Activated naive CD4-positive, alpha-beta T cell treated with anti-CD3 and anti-CD28 coated beads, Interleukin-2, amount 10 ng/mL, durations not matched to agents 7 days and 5 days (primary cell): ENCODE measurements at regions not wholly inside any gene's neighbourhood (a gene's known extent, or its start where the extent isn't known, plus 50 kb on each side); places are given as distances from the start of the nearest gene placed in this dataset.
"Not testable (repeated sequence)": the region's sequence is repeated elsewhere in the genome, so short reads cannot be mapped to it uniquely, and the experiment has no call there.

Source experiments
- CTCF ChIA-PET: fragments of 350-600 bp; sonication (Branson Sonifier 250); formaldehyde crosslinking; loops from one replicate; lab custom pipeline; 2021; ENCODE audit warnings: antibody characterized with exemption; lab: Charles Lee
- DNase-seq: peaks from one replicate; pipeline ENCODE4 v3.0.0-alpha.2; 2020
- H3K27ac Mint-ChIP-seq: one replicate; pipeline ENCODE4 v1.8.0; 2021; ENCODE audit warnings: mild to moderate bottlenecking, moderate library complexity, mixed read lengths
- H3K27me3 Mint-ChIP-seq: one replicate; pipeline ENCODE4 v1.8.0; 2021; ENCODE audit warnings: mild to moderate bottlenecking, mixed read lengths
- H3K36me3 Mint-ChIP-seq: one replicate; pipeline ENCODE4 v1.8.0; 2021; ENCODE audit warnings: mixed read lengths
- H3K4me1 Mint-ChIP-seq: one replicate; pipeline ENCODE4 v1.8.0; 2021; ENCODE audit warnings: mixed read lengths
- H3K4me3 Mint-ChIP-seq: one replicate; pipeline ENCODE4 v1.8.0; 2021; ENCODE audit warnings: mild to moderate bottlenecking, moderate library complexity, mixed read lengths
- H3K9me3 Mint-ChIP-seq: one replicate; pipeline ENCODE4 v1.8.0; 2021; ENCODE audit warnings: mixed read lengths

DNA sequence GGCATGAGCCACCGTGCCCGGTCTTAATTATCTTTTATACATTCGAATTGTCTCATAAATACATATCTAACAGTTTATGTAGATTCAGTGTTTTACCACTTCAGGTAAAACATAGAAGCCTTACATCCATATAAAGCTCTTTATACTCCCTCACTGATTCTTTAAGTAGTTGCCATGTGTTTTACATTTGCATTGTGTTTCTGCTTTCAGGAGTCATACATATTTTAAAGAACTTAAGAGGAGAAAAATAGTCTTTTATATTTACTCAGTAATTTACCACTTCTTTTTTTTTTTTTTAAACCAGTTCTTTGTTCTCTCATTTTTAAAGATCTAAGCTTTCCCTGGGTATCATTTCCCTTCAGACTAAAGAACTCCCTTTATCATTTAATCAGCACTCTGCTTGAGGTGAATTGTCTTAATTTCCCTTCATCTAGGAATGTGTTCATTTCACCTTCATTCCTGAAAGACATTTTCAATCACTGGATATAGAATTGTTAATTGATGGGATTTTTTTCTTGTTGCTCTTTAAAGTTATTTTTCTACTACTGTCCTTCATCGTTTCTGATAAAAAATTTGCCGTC lies 127.1 kb upstream of the XIST start:
- H3K27ac Mint-ChIP-seq = no peak overlapping the region
- no peak for DNase-seq
- peaks cover 22% of the 10 kb centered on the region for H3K4me1 Mint-ChIP-seq
- H3K4me3 Mint-ChIP-seq = no peak overlapping the region
- H3K27me3 Mint-ChIP-seq = no peaks in the 10 kb centered on the region
- H3K9me3 Mint-ChIP-seq = no peaks in the 10 kb centered on the region
- peaks cover 7% of the 10 kb centered on the region for H3K36me3 Mint-ChIP-seq
- CTCF ChIA-PET = no interaction called here

DNA sequence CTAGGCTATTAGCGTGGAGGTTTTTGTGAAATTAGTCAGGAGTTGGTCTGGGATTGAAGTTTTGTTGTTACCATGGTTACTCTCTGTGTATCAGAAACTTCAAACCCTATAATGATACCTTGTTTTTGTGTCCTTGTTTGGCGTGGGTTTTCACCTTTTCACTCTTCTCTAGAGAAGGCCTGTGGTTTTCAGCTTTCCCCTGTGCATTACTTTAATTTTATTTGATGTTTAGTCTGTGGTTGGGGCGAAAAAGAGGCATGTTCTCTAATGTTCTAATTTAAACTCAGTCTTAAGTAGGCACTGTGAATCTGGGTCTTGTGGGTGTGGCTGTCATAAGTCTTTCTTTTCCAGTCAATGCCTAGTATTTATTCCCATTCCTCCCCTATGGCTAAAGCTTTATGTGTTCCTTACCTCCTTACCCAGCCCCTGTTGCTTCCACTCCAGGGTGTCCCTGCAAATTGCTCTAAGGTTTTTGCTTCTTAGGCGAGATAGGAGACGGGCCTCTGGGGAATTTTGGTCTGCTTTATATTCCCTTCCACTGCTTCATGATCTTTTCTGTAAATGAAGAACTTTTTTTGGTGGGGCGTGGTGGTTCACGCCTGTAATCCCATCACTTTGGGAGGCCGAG lies 125.1 kb upstream of the XIST start:
- H3K4me3 Mint-ChIP-seq = no peak overlapping the region
- peak; percentile 22 for DNase-seq
- no peaks in the 10 kb centered on the region for H3K27me3 Mint-ChIP-seq
- H3K36me3 Mint-ChIP-seq = peaks cover 3% of the 10 kb centered on the region
- H3K9me3 Mint-ChIP-seq = no peaks in the 10 kb centered on the region
- H3K4me1 Mint-ChIP-seq = peaks cover 22% of the 10 kb centered on the region
- CTCF ChIA-PET = interaction anchor here (1.1 kb wide), 1 partner anchor 36 kb away, joined by 3 read pairs; no protein-coding TSS in a partner anchor
- peak overlapping the region; percentile 67 for H3K27ac Mint-ChIP-seq

DNA sequence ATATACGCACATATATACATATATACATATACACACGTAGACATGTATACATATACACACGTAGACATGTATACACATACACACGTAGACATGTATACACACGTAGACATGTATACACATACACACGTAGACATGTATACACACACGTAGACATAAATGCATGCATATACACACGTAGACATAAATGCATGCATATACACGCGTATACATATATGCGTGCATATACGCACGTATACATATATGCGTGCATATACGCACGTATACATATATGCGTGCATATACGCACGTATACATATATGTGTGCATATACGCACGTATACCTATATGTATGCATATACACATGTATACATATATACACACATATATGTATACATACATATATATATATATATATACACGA lies 114.9 kb upstream of the XIST start:
- H3K27me3 Mint-ChIP-seq, H3K27ac Mint-ChIP-seq, DNase-seq, H3K4me3 Mint-ChIP-seq, H3K4me1 Mint-ChIP-seq, CTCF ChIA-PET, H3K9me3 Mint-ChIP-seq: not testable (repeated sequence)
- peaks cover 23% of the 10 kb centered on the region for H3K36me3 Mint-ChIP-seq

DNA sequence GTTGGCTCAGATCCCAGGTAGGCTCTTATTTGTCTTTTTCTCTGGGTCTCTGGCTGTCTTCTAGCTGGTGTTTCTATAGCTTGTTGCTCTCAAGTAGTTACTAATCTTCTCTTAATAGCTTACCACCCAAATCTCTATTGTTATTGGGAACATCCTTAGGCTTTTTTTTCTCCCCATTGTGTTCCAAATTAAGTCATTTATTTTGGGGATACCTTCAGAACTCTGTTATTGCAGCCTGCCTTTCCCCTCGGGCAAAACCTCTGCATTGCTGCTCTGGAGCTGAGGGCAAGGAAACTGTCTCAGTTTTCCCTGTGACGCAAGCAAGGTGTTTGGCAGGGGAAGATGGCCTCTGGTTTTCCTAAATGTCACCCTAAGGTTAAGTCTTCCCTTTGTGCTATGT lies 113.3 kb upstream of the XIST start:
- no peaks in the 10 kb centered on the region for H3K9me3 Mint-ChIP-seq
- CTCF ChIA-PET = no interaction called here
- peaks cover 7% of the 10 kb centered on the region for H3K4me1 Mint-ChIP-seq
- no peak for DNase-seq
- no peak overlapping the region for H3K4me3 Mint-ChIP-seq
- H3K27ac Mint-ChIP-seq = no peak overlapping the region
- peaks cover 23% of the 10 kb centered on the region for H3K36me3 Mint-ChIP-seq
- no peaks in the 10 kb centered on the region for H3K27me3 Mint-ChIP-seq

DNA sequence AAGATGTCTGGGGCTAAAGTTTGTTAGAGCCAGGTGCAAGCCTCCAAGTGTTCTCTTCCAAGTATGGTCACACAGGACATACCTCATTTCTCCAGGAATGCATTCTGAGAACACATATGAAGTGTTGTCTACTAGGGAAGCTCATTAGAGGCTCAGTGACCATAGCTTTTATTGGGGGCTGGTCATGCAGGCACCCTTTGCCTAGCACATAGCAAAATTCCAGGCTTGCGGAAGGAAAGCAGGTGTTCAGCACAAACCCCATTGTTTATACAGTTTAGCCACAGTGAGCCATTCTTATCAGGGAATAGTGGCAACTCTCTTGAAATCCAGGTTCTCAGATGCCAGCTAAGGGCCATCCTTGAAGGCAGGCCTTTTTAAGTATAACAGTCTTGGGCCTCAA lies 112.1 kb upstream of the XIST start:
- Mint-ChIP-seq H3K4me1 (peaks cover 9% of the 10 kb centered on the region), H3K36me3 (peaks cover 17% of the 10 kb centered on the region), H3K27ac (no peak overlapping the region), H3K9me3 (no peaks in the 10 kb centered on the region), H3K27me3 (no peaks in the 10 kb centered on the region), H3K4me3 (no peak overlapping the region)
- DNase-seq = no peak
- CTCF ChIA-PET = no interaction called here

DNA sequence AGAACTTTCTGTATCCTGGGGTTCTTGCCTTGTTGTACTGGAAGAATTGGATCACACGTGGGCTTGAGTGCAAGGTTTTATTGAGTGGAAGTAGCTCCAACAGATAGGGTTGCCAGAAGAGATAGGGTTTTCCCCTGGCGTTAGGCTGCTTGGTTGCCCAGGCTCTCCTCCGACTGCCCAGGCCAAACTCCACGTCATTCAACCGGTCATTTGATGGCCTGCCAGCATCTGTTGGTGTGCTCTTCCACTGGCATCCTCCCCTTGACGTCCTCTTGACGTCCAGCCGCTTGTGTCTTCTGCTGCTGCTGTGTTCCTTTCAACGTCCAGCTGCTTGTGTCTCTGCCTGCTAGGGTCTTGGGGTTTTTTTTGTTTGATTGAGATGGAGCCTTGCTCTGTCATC lies 111.2 kb upstream of the XIST start:
- no peak for DNase-seq
- Mint-ChIP-seq H3K27me3 (no peaks in the 10 kb centered on the region), H3K9me3 (no peaks in the 10 kb centered on the region), H3K27ac (no peak overlapping the region), H3K4me1 (peaks cover 9% of the 10 kb centered on the region), H3K4me3 (no peak overlapping the region), H3K36me3 (peaks cover 14% of the 10 kb centered on the region)
- CTCF ChIA-PET = no interaction called here

DNA sequence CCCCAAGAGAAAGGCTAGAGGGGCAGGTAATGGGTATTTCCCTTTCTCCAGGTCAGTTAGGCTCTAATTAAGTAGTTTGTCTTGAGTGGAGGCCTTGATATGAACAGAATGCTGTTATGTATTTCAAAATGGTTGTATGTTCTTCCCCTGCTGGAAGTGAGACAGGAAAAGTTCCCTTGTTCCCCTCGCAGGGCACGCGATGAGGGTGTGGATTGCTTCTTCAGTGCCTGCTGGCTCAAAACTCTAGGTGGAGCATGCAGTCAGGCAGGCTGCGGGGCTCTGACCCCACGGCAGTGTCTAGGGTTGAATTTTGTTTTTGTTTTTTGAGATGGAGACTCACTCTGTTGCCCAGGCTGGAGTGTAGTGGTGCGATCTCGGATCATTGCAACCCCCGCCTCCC lies 110.4 kb upstream of the XIST start:
- H3K9me3 Mint-ChIP-seq = no peaks in the 10 kb centered on the region
- no peaks in the 10 kb centered on the region for H3K27me3 Mint-ChIP-seq
- CTCF ChIA-PET = no interaction called here
- peaks cover 9% of the 10 kb centered on the region for H3K4me1 Mint-ChIP-seq
- H3K4me3 Mint-ChIP-seq = no peak overlapping the region
- H3K27ac Mint-ChIP-seq = no peak overlapping the region
- H3K36me3 Mint-ChIP-seq = peaks cover 16% of the 10 kb centered on the region
- DNase-seq = no peak

DNA sequence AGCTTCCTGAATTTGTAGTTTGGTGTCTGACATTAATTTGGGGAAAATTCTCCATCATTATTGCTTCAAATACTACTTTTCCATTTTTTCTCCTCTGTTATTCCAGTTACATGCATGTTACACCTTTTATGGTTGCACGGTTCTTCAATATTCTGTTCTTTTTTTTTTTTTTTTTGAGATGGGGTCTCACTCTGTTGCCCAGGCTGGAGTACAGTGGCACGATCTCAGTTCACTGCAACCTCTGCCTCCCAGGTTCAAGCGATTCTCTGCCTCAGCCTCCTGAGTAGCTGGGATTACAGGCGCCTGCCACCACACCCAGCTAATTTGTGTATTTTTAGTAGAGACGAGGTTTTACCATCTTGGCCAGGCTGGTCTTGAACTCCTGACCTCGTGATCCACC lies 109.4 kb upstream of the XIST start:
- peaks cover 14% of the 10 kb centered on the region for H3K36me3 Mint-ChIP-seq
- CTCF ChIA-PET, H3K9me3 Mint-ChIP-seq, H3K4me3 Mint-ChIP-seq, H3K27ac Mint-ChIP-seq, DNase-seq, H3K27me3 Mint-ChIP-seq: not testable (repeated sequence)
- peaks cover 12% of the 10 kb centered on the region for H3K4me1 Mint-ChIP-seq

DNA sequence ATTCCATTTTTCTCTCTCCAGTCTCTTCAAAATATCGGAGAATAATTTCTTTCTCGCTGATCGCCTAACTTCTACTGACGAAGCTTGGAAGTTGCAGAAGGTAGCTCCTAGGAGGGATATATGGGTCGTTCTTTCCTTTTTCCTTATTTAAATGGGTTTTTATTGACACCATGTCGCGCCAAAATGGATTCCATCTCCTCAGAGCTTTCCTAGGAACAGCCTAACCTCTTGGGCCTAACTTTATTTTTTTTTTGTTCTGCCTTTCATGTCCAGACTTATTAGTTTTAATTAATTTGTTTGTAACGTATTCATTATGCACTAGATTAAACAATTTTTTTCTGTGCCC lies 92.0 kb upstream of the XIST start:
- Mint-ChIP-seq H3K27me3 (no peaks in the 10 kb centered on the region), H3K27ac (peak overlapping the region; percentile 97), H3K36me3 (peaks cover 14% of the 10 kb centered on the region), H3K4me3 (peak overlapping the region; percentile 94), H3K9me3 (no peaks in the 10 kb centered on the region), H3K4me1 (peaks cover 24% of the 10 kb centered on the region)
- DNase-seq = no peak
- CTCF ChIA-PET = no interaction called here

DNA sequence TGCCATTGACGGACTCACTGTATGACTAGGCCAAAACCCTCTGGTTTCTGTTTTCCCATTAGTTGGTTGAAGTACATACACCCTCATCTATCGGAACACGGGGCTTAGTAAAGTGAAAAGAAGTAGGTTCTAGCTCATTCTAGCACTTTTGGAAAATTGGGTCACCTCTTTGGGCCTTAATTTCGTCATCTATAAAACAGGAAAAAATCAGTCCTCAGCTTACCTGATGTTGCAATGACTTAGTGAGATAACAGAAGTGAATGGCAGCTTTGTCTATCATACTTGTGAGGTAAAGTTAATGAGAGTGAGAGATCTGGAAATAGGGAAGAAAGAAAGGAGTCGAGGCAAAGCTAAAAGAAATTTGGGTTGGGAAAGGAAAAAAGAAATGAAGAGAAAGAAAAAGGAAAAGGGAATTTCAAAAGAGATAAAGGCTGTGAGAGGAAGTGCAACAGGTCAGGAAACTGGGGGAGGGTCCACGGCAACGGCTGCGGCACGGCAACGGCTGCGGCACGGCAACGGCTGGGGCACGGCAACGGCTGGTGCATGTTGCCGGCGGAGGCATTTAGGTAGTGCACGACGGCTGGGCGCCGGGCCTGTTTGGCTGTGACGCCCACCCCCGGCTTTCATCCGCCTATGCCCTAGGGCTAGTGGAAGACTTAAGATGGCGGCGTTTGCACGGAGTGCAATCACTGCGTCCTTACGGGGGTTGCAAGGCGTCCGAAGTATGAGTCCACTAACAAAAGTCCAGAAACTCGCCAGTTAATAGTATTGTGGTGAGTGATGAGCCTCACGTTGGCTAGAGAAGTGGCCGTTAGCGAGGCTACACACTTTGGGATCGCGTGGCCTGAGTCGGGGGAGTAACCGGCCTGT lies 91.4 kb upstream of the XIST start:
- H3K4me1 Mint-ChIP-seq = peaks cover 24% of the 10 kb centered on the region
- no peaks in the 10 kb centered on the region for H3K27me3 Mint-ChIP-seq
- H3K36me3 Mint-ChIP-seq = peaks cover 9% of the 10 kb centered on the region
- peak; percentile 87 for DNase-seq
- H3K9me3 Mint-ChIP-seq = no peaks in the 10 kb centered on the region
- CTCF ChIA-PET = no interaction called here
- peak overlapping the region; percentile 94 for H3K4me3 Mint-ChIP-seq
- peak overlapping the region; percentile 97 for H3K27ac Mint-ChIP-seq

DNA sequence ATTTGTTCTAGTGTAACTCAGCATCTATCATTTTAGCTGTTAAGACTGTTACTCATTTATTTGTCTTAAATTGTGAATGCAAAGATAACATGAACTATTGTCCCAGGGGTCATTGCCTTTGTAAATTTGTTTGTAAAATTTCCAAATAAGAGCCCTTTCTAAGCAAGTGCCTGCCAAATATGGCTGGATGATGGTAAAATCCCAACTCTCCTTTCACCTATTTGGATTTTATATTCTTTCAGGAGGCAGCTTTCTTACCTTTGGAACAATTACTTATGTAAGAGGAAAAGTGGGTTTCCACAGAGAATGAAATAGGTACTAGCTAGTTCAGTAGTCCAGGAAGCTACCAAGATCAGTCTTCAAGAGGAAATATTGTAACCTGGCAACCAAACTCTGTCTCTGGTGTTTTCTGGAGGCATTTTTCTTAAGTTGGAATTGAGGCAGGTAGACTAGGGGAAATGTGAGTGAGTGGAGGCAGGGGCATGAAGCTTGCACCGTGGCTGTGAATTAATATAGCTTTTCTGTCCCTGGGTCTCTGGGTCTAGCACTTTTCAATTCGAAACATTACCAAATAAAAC lies 88.5 kb upstream of the XIST start:
- CTCF ChIA-PET = no interaction called here
- no peaks in the 10 kb centered on the region for H3K27me3 Mint-ChIP-seq
- peaks cover 15% of the 10 kb centered on the region for H3K4me1 Mint-ChIP-seq
- no peak for DNase-seq
- peaks cover 3% of the 10 kb centered on the region for H3K36me3 Mint-ChIP-seq
- no peak overlapping the region for H3K4me3 Mint-ChIP-seq
- no peaks in the 10 kb centered on the region for H3K9me3 Mint-ChIP-seq
- no peak overlapping the region for H3K27ac Mint-ChIP-seq

DNA sequence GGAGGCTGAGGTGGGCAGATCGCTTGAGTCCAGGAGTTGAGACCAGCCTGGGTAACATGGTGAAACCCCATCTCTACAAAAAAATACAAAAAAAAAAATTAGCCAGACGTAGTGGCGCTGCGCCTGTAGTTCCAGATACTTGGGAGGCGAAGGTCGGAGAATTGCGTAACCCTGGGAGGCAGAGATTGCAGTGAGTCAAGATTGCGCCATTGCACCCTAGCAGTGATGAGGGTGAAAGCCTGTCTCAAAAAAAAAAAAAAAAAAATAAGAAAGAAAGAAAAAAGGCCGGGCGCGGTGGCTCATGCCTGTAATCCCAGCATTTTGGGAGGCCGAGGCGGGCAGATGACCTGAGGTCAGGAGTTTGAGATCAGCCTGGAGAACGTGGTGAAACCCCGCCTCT lies 85.3 kb upstream of the XIST start:
- CTCF ChIA-PET, H3K27me3 Mint-ChIP-seq, DNase-seq, H3K36me3 Mint-ChIP-seq, H3K4me3 Mint-ChIP-seq, H3K27ac Mint-ChIP-seq, H3K9me3 Mint-ChIP-seq, H3K4me1 Mint-ChIP-seq: not testable (repeated sequence)

DNA sequence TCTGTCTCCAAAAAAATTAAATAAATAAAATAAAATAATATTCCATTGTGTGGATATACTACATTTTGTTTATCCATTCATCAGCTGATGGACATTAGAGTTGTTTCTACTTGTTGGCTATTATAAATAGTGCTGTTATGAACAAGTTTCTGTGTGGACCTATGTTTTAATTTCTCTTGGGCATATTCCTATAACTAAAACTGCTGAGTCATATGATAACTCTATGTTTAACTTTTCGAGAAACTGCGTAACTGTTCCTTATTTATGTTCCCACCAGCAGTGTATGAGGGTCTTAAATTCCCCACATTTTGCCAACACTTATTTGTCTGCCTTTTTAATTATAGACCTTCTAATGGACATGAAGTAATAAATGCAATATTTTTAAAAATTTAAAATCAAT lies 80.0 kb upstream of the XIST start:
- H3K9me3 Mint-ChIP-seq = no peaks in the 10 kb centered on the region
- H3K27me3 Mint-ChIP-seq = no peaks in the 10 kb centered on the region
- H3K27ac Mint-ChIP-seq = no peak overlapping the region
- no peaks in the 10 kb centered on the region for H3K36me3 Mint-ChIP-seq
- no peak for DNase-seq
- no peaks in the 10 kb centered on the region for H3K4me1 Mint-ChIP-seq
- no peak overlapping the region for H3K4me3 Mint-ChIP-seq
- CTCF ChIA-PET = no interaction called here

DNA sequence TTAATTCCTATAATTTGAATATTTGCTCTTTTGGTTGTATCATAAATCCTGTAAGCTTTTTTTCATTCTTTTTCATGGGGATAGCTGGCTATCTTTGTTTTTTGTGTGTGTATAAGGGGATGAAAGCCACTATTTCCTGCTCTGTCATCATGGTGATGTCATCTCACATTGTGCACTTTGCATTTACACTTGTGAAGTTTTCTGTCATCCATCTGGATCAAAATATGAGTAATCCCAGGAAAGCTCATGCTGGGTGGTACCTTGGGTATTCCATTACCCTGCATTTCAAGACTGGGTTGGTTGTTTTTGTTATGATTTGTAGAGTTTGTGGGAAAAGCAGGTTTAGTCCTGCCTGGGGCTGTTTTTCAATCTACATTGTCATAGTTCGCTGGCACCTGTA lies 77.8 kb upstream of the XIST start:
- no peak overlapping the region for H3K4me3 Mint-ChIP-seq
- CTCF ChIA-PET = no interaction called here
- H3K27ac Mint-ChIP-seq = no peak overlapping the region
- no peaks in the 10 kb centered on the region for H3K9me3 Mint-ChIP-seq
- no peak for DNase-seq
- no peaks in the 10 kb centered on the region for H3K36me3 Mint-ChIP-seq
- H3K4me1 Mint-ChIP-seq = no peaks in the 10 kb centered on the region
- H3K27me3 Mint-ChIP-seq = no peaks in the 10 kb centered on the region
